ENCODE measurements at regions not wholly inside any gene's neighbourhood (a gene's known extent, or its start where the extent isn't known, plus 50 kb on each side); places are given as distances from the start of the nearest gene placed in this dataset.

- H3K4me1 ChIP-seq, result no peaks in the 10 kb centered on the region
- no peaks in the 10 kb centered on the region for H3K36me3 ChIP-seq
- no peak for TF ChIP-seq CTCF (IDR thresholded peaks at IDR 0.05)
- no peak for TF ChIP-seq POLR2A (IDR thresholded peaks at IDR 0.05)
- no peak overlapping the region for H3K4me3 ChIP-seq
- H3K27me3 ChIP-seq, result no peaks in the 10 kb centered on the region
- DNase-seq, result no peak
- no peaks in the 10 kb centered on the region for H3K9me3 ChIP-seq
- H3K27ac ChIP-seq, result no peak overlapping the region
Observed at GRCh38 chr18:52060607-52061304, 279.2 kb upstream of the DCC start.

- no peak for TF ChIP-seq CTCF (IDR thresholded peaks at IDR 0.05)
- TF ChIP-seq POLR2A (IDR thresholded peaks at IDR 0.05), result no peak
- H3K27ac ChIP-seq, result no peak overlapping the region
- no peak overlapping the region for H3K4me3 ChIP-seq
- H3K9me3 ChIP-seq, result no peaks in the 10 kb centered on the region
- no peaks in the 10 kb centered on the region for H3K4me1 ChIP-seq
- no peaks in the 10 kb centered on the region for H3K36me3 ChIP-seq
- no peaks in the 10 kb centered on the region for H3K27me3 ChIP-seq
- DNase-seq, result no peak
Observed at GRCh38 chr18:52063923-52064322, 276.1 kb upstream of the DCC start.

- TF ChIP-seq POLR2A (IDR thresholded peaks at IDR 0.05), result no peak
- no peak for TF ChIP-seq CTCF (IDR thresholded peaks at IDR 0.05)
- Histone ChIP-seq H3K27me3 (no peaks in the 10 kb centered on the region), H3K27ac (no peak overlapping the region), H3K4me3 (no peak overlapping the region), H3K4me1 (no peaks in the 10 kb centered on the region), H3K36me3 (no peaks in the 10 kb centered on the region), H3K9me3 (no peaks in the 10 kb centered on the region)
- DNase-seq, result no peak
Observed at GRCh38 chr18:52069201-52069600, 270.8 kb upstream of the DCC start.

GRCh38 chr18:52070291-52070756, 269.7 kb upstream of the DCC start:
- H3K27ac ChIP-seq, result no peak overlapping the region
- no peak for TF ChIP-seq CTCF (IDR thresholded peaks at IDR 0.05)
- TF ChIP-seq POLR2A (IDR thresholded peaks at IDR 0.05), result no peak
- H3K36me3 ChIP-seq, result no peaks in the 10 kb centered on the region
- H3K9me3 ChIP-seq, result no peaks in the 10 kb centered on the region
- H3K27me3 ChIP-seq, result no peaks in the 10 kb centered on the region
- no peak for DNase-seq
- no peak overlapping the region for H3K4me3 ChIP-seq
- no peaks in the 10 kb centered on the region for H3K4me1 ChIP-seq

- no peaks in the 10 kb centered on the region for H3K36me3 ChIP-seq
- no peak overlapping the region for H3K27ac ChIP-seq
- no peaks in the 10 kb centered on the region for H3K4me1 ChIP-seq
- no peaks in the 10 kb centered on the region for H3K9me3 ChIP-seq
- no peaks in the 10 kb centered on the region for H3K27me3 ChIP-seq
- H3K4me3 ChIP-seq, result no peak overlapping the region
- TF ChIP-seq POLR2A (IDR thresholded peaks at IDR 0.05) (no peak), CTCF (IDR thresholded peaks at IDR 0.05) (no peak)
- no peak for DNase-seq
Observed at GRCh38 chr18:52077251-52077983, 262.6 kb upstream of the DCC start.
